H1 (cell line): ENCODE measurements at regions not wholly inside any gene's neighbourhood (a gene's known extent, or its start where the extent isn't known, plus 50 kb on each side); places are given as distances from the start of the nearest gene placed in this dataset.

Experiments
- CTCF ChIA-PET: fragments of 300-600 bp; sonication (Branson Sonifier 250); formaldehyde crosslinking; loops from one replicate; lab custom pipeline; 2021; ENCODE audit not compliant: partially characterized antibody; lab: Charles Lee
- POLR2A ChIA-PET: fragments of 300-600 bp; sonication (Branson Sonifier 250); formaldehyde crosslinking; loops from one replicate; lab custom pipeline; 2021; ENCODE audit warnings: inconsistent platforms; ENCODE audit not compliant: partially characterized antibody; lab: Charles Lee
- DNase-seq, 2 experiments: peaks; one replicate each; pipeline versions ENCODE4 v3.0.0 to v3.0.0-alpha.2; 2010 to 2022; ENCODE audit warnings: low spot score in 2 of 2, low read depth in 1 of 2, mixed read lengths in 1 of 2
- FAIRE-seq: peaks from 2 replicates; lab custom pipeline; 2011; peaks lifted over from hg19 to GRCh38; lab: Jason Lieb, UNC
- H2AFZ ChIP-seq: 2 replicates; pipeline ENCODE4 v1.8.1; 2012; ENCODE audit warnings: low read length, inconsistent platforms
- H2AK5ac ChIP-seq: 2 replicates; pipeline ENCODE4 v1.6.1; 2013; ENCODE audit warnings: low read depth, low read length
- H2BK120ac ChIP-seq: replicated peaks from 2 replicates; pipeline ENCODE3; 2013; ENCODE audit warnings: low read depth, low read length, inconsistent platforms
- H2BK12ac ChIP-seq: 2 replicates; pipeline ENCODE4 v1.6.1; 2013; ENCODE audit warnings: low read depth, low read length
- H2BK15ac ChIP-seq: 2 replicates; pipeline ENCODE4 v1.6.1; 2013; ENCODE audit warnings: low read length
- H2BK20ac ChIP-seq: 2 replicates; pipeline ENCODE4 v1.6.1; 2013; ENCODE audit warnings: low read length
- H2BK5ac ChIP-seq: 2 replicates; pipeline ENCODE4 v1.6.1; 2013; ENCODE audit warnings: low read depth, low read length
- H3K14ac ChIP-seq: 2 replicates; pipeline ENCODE4 v1.6.1; 2013; ENCODE audit warnings: inconsistent platforms; ENCODE audit not compliant: insufficient read length
- H3K18ac ChIP-seq: 2 replicates; pipeline ENCODE4 v1.6.1; 2013; ENCODE audit warnings: low read length; ENCODE audit errors: extremely low read depth
- H3K23ac ChIP-seq: 2 replicates; pipeline ENCODE4 v1.6.1; 2013; ENCODE audit warnings: inconsistent platforms; ENCODE audit not compliant: insufficient read length
- H3K23me2 ChIP-seq: 2 replicates; pipeline ENCODE4 v1.6.1; 2013; ENCODE audit warnings: low read depth, low read length
- H3K27ac ChIP-seq: 2 replicates; pipeline ENCODE4 v1.6.1; 2011; ENCODE audit warnings: low read depth, low read length, inconsistent platforms
- H3K27me3 ChIP-seq, 4 experiments: replicated peaks in 1 of 4; 1 replicate in 1 of 4; 2 replicates in 3 of 4; pipeline versions ENCODE4 v1.6.1 to v1.8.1; 2011 to 2013; ENCODE audit warnings: low read length in 3 of 4, mild to moderate bottlenecking in 3 of 4, inconsistent platforms in 2 of 4, mixed read lengths in 2 of 4, moderate library complexity in 1 of 4; ENCODE audit not compliant: control insufficient read depth in 3 of 4, insufficient read depth in 3 of 4; ENCODE audit errors: extremely low read depth in 1 of 4
- H3K36me3 ChIP-seq, 4 experiments: 2 replicates each; pipeline versions ENCODE4 v1.6.1 to v1.8.1; 2011 to 2013; ENCODE audit warnings: mild to moderate bottlenecking in 4 of 4, low read length in 3 of 4, moderate library complexity in 2 of 4, control low read depth in 1 of 4, inconsistent platforms in 1 of 4; ENCODE audit not compliant: insufficient read depth in 4 of 4, control insufficient read depth in 2 of 4
- H3K4ac ChIP-seq: replicated peaks from 2 replicates; pipeline ENCODE3; 2013; ENCODE audit warnings: low read length, low read depth, mixed read lengths, inconsistent platforms; ENCODE audit not compliant: insufficient read length
- H3K4me1 ChIP-seq, 4 experiments: replicated peaks in 1 of 4; 1 replicate in 1 of 4; 2 replicates in 3 of 4; pipeline versions ENCODE4 v1.6.1 to v1.8.1; 2011 to 2013; ENCODE audit warnings: low read length in 3 of 4, inconsistent platforms in 2 of 4, mixed read lengths in 1 of 4; ENCODE audit not compliant: insufficient read depth in 4 of 4, control insufficient read depth in 3 of 4
- H3K4me2 ChIP-seq, 2 experiments: 2 replicates each; pipeline versions ENCODE4 v1.6.1 to v1.8.1; 2011 to 2013; ENCODE audit warnings: low read depth in 2 of 2, low read length in 2 of 2, control low read depth in 1 of 2, inconsistent platforms in 1 of 2, mild to moderate bottlenecking in 1 of 2; ENCODE audit not compliant: insufficient read depth in 1 of 2
- H3K4me3 ChIP-seq, 4 experiments: fragments of 200-600, 300-600 bp in 1 of 4; sonication (generic), shearing (Covaris generic), sonication (Bioruptor Twin) in 1 of 4; 2 replicates each; pipeline versions ENCODE4 v1.5.1 to v1.8.1; 2011 to 2016; ENCODE audit warnings: low read length in 4 of 4, low read depth in 3 of 4, control low read depth in 2 of 4, inconsistent platforms in 2 of 4, mild to moderate bottlenecking in 2 of 4, mixed read lengths in 1 of 4, moderate library complexity in 1 of 4; ENCODE audit not compliant: insufficient read depth in 2 of 4; ENCODE audit errors: extremely low read depth in 1 of 4
- H3K56ac ChIP-seq: replicated peaks from 2 replicates; pipeline ENCODE3; 2013; ENCODE audit warnings: low read depth, mild to moderate bottlenecking, mixed read lengths, low read length, inconsistent platforms; ENCODE audit not compliant: insufficient read length
- H3K79me1 ChIP-seq: 2 replicates; pipeline ENCODE4 v1.6.1; 2013; ENCODE audit warnings: low read depth, low read length, control low read depth
- H3K79me2 ChIP-seq, 2 experiments: 2 replicates each; pipeline versions ENCODE4 v1.6.1 to v1.8.1; 2012 to 2013; ENCODE audit warnings: low read length in 2 of 2, mild to moderate bottlenecking in 2 of 2, inconsistent platforms in 1 of 2; ENCODE audit not compliant: insufficient read depth in 2 of 2, control insufficient read depth in 1 of 2
- H3K9ac ChIP-seq, 4 experiments: replicated peaks in 1 of 4; 1 replicate in 1 of 4; 2 replicates in 3 of 4; pipeline versions ENCODE4 v1.6.1 to v1.8.1; 2011 to 2013; ENCODE audit warnings: low read depth in 3 of 4, low read length in 3 of 4, control low read depth in 2 of 4, mild to moderate bottlenecking in 2 of 4, moderate library complexity in 2 of 4, inconsistent platforms in 1 of 4; ENCODE audit errors: extremely low read depth in 1 of 4
- H3K9me3 ChIP-seq, 2 experiments: 2 replicates each; pipeline versions ENCODE4 v1.6.1 to v1.8.1; 2012 to 2013; ENCODE audit warnings: mild to moderate bottlenecking in 2 of 2, moderate library complexity in 2 of 2, control low read depth in 1 of 2, inconsistent platforms in 1 of 2, low read depth in 1 of 2, low read length in 1 of 2, mixed read lengths in 1 of 2; ENCODE audit not compliant: insufficient read depth in 2 of 2
- H4K20me1 ChIP-seq, 2 experiments: replicated peaks in 1 of 2; 2 replicates each; pipeline versions ENCODE3 to v1.8.1; 2011 to 2013; ENCODE audit warnings: inconsistent platforms in 2 of 2, low read length in 2 of 2, mild to moderate bottlenecking in 1 of 2; ENCODE audit not compliant: insufficient read depth in 2 of 2, control insufficient read depth in 1 of 2
- H4K5ac ChIP-seq: 2 replicates; pipeline ENCODE4 v1.6.1; 2013; ENCODE audit warnings: low read length, low read depth, mixed read lengths, inconsistent platforms; ENCODE audit not compliant: insufficient read length
- H4K8ac ChIP-seq: 2 replicates; pipeline ENCODE4 v1.8.0; 2013; ENCODE audit warnings: mild to moderate bottlenecking, moderate library complexity, low read length, inconsistent platforms; ENCODE audit not compliant: insufficient read depth; ENCODE audit errors: extremely low read depth
- H4K91ac ChIP-seq: replicated peaks from 2 replicates; pipeline ENCODE3; 2013; ENCODE audit warnings: low read length, mixed read lengths, inconsistent platforms; ENCODE audit not compliant: insufficient read length
- CBX5 ChIP-seq: fragments of 300-800, 300-1000 bp; sonication (generic); IDR thresholded peaks from 2 replicates; pipeline ENCODE4 v1.7.1; 2016; ENCODE audit warnings: antibody characterized with exemption, low read length, low read depth
- WGBS, 2 experiments: shearing (Covaris generic) in 1 of 2; methylation state at CpG; one replicate each; pipeline versions ENCODE4 v1.1.6 to v1.1.7; 2013 to 2015; ENCODE audit warnings: low lambda C conversion rate in 2 of 2, mixed read lengths in 2 of 2, inconsistent platforms in 1 of 2, low coverage in 1 of 2, missing lambda C conversion rate in 1 of 2; ENCODE audit not compliant: insufficient replicate concordance in 2 of 2, insufficient coverage in 1 of 2, insufficient read length in 1 of 2; ENCODE audit errors: extremely low coverage in 1 of 2, missing lambda C conversion rate in 1 of 2; 5-methylcytosine and 5-hydroxymethylcytosine counted together

- no peak overlapping the region for H2AK5ac ChIP-seq
- no peak overlapping the region for H2BK120ac ChIP-seq
- H3K9ac ChIP-seq = no peak overlapping the region
- no peak overlapping the region for H4K8ac ChIP-seq
- H3K14ac ChIP-seq = no peak overlapping the region
- no peak overlapping the region for H3K4me3 ChIP-seq
- H3K79me2 ChIP-seq = no peaks in the 10 kb centered on the region
- no peaks in the 10 kb centered on the region for H3K9me3 ChIP-seq
- no peak overlapping the region for H3K23ac ChIP-seq
- no peaks in the 10 kb centered on the region for H3K27me3 ChIP-seq
- 85% methylated on average over 2 of the region's 2 CpGs; no CpG with 5 or more reads in 1 of the 2 experiments for WGBS, 2 experiments
- DNase-seq (no peak), FAIRE-seq (no peak)
- peaks cover 0 to 14% (median 3%) of the 10 kb centered on the region in 4 experiments; a peak in 4 of 7 replicates for H3K4me1 ChIP-seq
- no peaks in the 10 kb centered on the region for H3K79me1 ChIP-seq
- H3K18ac ChIP-seq = no peak overlapping the region
- no peak overlapping the region for H2BK20ac ChIP-seq
- no peak overlapping the region for H3K4me2 ChIP-seq
- H2BK15ac ChIP-seq = no peak overlapping the region
- H2AFZ ChIP-seq = no peak overlapping the region
- H3K4ac ChIP-seq = no peak overlapping the region
- H4K91ac ChIP-seq = no peak overlapping the region
- H2BK12ac ChIP-seq = no peak overlapping the region
- H4K20me1 ChIP-seq = no peaks in the 10 kb centered on the region
- H3K56ac ChIP-seq = no peak overlapping the region
- H3K36me3 ChIP-seq = no peaks in the 10 kb centered on the region
- H3K27ac ChIP-seq = no peak overlapping the region
- no peak overlapping the region for H2BK5ac ChIP-seq
- H3K23me2 ChIP-seq = no peaks in the 10 kb centered on the region
- POLR2A ChIA-PET = no interaction called here
- CTCF ChIA-PET = no interaction called here
- no peak overlapping the region for H4K5ac ChIP-seq
- TF ChIP-seq CBX5 = no peak
These were observed 250.5 kb downstream of the RPL10L start for GRCh38 chr14:46401066-46401465.
